T-helper 2 cell (primary cell): ENCODE measurements at regions not wholly inside any gene's neighbourhood (a gene's known extent, or its start where the extent isn't known, plus 50 kb on each side); places are given as distances from the start of the nearest gene placed in this dataset.
"Not testable (repeated sequence)": the region's sequence is repeated elsewhere in the genome, so short reads cannot be mapped to it uniquely, and the experiment has no call there.

Experiments used
- DNase-seq, 5 experiments: peaks; one replicate each; pipeline versions ENCODE4 v3.0.0 to v3.0.0-alpha.2; 2012 to 2022

DNA sequence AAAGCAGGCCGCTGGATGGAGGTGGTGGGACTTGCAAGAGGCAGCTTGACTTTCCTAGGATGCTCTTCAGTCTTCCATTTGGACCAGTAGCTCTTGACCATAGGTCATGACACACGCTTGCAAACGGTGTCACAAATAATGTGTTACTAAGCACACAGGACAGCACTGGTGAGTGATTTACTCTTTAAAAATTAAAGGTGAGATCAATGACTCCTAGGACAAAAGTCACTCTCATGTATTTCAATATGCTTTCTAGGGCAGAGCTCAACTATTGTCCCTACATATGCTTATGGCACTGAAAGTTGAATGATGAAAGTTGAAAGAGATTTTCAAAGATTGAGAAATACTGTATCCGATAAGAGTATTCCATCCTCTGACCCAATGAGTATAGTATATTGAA, 496.7 kb downstream of the EBF1 start:
- no peak for DNase-seq

DNA sequence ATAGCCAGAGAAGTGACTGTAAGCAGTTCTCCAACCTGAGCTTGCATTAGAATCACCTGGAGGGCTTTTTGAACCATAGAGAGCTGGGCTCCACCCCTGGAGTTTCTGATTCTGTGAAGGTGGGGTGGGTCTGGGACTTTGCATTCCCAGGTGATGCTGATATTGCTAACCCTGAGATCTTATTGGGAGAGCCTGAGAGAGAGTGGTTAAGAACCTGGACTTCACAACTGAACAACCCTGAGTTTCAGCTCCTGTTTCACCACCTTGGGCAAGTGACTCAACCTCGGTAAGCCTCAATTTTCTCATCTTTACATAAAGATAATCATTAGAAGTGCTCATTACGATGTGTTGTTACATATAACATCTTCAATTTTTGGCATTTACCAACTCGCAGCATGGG, 498.6 kb downstream of the EBF1 start:
- DNase-seq, result no peak

DNA sequence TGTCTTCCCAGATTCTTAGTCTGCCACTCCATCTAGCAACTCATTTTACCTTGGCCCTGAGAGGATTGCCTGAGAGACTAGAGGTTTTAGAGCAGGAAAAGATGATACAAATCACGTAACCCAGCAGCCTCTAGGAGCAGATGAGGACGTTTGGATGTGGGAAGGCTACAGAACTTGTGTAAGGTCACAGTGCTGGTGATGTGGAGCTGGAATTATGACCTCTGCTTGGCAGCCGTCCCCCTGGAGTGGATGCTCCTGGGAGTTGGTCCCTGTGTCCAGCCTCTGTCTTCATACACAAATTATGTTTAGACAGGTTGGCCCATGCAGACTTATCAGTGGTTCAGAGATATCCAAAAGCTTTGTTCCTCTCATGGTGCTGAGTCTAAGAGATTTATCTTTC, 499.0 kb downstream of the EBF1 start:
- DNase-seq, result no peak

DNA sequence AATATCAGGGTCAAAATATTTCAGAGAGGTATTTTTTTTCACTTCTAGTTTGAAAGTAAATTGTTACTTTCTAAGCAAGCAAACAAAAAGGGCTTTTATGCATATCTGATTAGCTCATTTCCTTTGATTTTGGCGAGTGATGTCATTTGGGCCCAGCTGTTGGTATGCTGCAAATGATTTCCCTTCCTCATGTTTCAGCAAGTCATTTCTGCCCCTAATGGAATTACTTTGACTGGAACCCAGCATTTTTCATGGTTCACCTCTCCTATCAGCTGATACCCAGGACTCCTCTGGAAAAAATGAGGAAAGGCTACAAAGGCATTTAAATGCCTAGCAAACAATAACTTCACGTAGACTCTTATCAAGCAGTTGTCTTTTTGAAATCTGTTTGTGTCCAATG, 500.6 kb downstream of the EBF1 start:
- no peak for DNase-seq

DNA sequence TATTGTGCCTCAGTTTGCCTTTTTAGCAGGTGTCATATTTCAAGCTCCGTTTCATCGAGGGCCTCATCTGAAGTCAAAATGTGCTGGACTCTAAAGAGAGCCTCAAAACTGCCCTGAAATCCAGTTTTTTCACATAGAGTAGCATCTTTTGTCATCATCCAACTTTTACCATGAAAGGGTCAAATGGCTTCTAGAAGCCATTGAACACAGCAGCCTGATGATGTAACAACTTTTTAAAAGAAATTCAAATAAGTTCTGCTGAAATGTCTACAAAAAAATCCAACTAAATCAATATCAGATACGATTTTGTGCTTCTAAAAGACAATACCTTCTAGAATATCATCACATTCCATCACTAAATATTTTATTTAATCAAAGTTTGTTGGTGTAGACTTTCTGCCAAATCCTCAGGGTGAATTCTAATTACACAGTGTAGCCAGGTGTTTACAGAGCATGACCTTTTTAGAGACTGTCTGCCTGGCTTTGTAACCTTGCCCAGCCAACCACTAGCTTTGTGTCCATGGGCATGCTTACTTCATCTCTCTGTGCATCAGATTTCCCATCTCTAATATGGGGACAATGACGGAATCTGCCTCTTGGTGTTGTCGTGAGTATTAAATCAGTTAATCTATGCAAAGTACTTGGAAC, 505.0 kb downstream of the EBF1 start:
- no peak for DNase-seq

DNA sequence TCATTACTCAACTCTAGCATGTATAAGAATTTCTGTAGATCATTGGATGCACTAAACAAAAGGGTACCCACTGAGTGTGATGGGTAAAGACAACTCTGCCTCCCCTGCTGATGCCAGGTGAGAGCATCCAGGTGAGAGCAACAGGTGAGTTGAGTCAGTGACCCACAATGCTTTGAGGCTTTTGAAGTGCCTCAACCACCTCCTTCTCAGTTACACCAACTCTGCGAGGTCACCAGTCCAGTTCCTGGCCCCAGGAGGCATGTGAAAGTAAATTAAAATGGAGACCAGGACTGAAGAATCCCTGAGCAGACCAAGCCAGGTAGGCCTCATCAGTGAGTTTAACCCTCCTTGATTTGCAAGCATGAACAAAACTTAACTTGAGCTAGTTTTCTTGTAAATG, 505.8 kb downstream of the EBF1 start:
- no peak for DNase-seq

DNA sequence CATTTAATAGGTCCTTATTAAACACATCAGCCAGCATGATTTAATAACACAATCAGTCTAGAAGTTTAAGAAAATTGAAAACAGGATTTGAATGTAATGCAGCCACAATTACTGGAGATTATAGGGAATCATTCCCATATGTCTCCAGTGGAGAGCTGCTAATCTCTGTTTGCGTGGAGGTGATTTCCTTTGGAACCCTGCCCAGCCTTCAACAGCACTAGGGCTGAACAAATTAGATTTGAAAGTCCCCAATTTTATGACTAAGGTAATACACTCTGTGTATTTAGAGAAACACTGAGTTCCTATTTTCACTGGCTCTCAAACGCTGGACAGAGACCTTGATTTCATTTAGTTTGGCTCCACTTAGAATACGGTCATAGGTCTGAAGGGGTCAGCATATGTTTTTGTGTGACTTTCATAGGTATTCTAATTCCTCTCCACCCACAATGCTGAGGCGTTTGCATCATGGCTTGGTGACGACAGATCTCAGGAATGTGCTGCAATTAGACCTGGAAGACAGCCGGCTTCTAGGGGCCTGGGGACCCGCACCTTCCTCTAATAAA, 508.3 kb downstream of the EBF1 start:
- DNase-seq, result no peak

DNA sequence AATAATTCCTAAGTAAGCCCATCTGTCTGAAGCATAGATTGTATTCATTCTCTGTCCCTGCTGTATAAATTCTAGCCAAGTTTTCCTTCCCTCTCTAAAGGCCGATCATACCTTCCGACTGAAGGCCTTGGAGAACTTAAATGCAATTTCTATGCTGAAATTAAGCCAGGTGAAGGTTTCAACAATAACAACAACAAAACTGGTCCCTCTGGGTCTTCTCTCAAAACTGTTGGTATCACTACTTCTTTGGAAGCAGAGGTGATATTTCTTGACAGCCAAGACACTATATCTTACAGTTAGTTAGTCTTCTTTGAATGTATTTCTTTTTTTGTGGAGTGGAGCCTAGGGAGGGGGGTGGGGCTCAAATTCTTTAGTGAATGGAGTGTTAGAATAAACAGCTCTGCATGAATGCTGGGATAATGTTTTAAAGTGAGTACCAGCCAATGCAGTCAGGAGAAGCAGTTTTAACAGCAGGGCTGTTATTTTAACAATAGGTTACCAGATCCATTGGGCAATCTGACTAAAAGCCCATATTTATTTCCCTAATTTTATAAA, 508.9 kb downstream of the EBF1 start:
- DNase-seq, result no peak

DNA sequence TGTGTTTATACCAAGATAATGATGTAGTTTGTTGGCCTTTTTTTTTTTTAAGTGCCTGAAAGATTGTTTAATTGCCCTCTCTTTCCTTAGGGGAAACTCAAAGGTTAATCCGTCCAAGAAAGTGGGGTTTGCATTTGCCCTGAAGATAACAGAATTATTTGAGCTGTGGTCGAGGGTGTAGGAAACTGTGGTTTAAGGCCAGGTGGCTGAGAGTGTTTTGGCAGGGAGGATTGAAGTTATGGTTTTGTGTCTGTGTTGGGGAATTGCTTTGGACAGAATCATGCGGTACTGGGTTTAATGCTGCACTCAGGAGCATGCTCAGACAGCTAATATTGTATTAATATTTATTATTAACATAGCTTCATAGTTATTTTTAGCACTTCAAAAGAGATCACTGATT, 509.8 kb downstream of the EBF1 start:
- no peak for DNase-seq

DNA sequence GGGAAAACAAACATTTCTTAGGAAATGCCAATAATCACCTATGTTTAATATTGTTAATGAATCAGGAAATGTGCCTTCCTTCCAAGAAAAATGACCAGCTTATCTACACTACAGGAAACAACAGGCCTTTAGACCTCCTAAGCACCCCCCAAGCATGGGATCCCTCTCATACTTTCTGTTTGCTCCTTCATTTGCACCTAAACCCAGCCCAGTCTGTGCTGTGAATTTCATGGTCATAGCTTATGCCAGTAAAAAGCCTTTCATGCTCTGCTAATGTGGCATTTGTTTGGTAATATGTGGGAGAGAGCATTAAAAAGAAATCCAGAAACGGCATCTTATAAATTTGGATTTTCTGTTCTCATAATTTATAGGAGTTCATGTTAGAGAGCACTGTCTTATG, 511.1 kb downstream of the EBF1 start:
- DNase-seq, result no peak

DNA sequence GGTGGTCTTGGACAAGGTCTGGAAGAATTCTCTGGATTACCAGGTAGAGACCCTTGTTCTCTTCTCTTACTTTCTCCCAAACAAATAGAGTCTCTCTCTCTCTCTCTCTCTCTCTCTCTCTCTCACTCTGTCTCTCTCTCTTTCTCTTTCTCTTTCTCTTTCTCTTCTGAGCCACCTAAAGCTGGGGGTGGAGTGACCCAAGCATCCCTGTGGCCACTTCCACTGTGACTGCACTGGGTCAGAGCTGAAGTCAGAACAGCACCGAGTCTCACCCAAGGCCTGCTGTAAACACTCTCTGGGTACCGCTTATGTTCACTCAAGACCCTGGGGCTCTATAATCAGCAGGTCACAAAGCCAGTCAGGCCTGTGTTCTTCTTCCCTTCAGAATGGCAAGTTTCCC, 513.7 kb downstream of the EBF1 start:
- no peak for DNase-seq

DNA sequence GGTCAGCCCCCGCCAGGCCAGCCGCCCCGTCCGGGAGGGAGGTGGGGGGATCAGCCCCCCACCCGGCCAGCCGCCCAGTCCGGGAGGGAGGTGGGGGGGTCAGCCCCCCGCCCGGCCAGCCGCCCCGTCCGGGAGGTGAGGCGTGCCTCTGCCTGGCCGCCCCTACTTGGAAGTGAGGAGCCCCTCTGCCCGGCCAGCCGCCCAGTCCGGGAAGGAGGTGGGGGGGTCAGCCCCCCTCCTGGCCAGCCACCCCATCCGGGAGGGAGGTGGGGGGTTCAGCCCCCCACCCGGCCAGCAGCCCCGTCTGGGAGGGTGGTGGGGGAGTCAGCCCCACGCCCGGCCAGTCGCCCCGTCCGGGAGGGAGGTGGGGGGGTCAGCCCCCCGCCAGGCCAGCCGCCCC, 517.0 kb downstream of the EBF1 start:
- not testable (repeated sequence) for DNase-seq

DNA sequence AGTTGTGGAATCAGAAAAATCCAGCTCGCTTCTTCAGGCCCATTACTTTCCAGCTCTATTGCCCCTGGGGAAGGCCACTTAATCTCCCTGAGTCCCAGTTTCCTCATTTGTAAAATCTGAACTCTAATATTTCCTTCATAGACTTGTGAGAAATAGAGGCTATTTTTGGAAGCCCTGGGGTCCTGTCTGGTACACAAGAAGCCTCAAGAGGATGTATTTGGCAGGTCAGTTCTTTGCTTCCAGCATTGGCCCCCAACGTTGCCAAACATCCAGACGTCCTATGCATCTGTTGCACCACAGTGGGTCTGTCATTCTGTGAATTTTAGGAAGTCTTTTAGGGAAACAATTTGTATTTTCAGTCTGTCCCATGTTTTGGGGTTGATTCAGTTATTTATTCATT, 525.9 kb downstream of the EBF1 start:
- no peak for DNase-seq

DNA sequence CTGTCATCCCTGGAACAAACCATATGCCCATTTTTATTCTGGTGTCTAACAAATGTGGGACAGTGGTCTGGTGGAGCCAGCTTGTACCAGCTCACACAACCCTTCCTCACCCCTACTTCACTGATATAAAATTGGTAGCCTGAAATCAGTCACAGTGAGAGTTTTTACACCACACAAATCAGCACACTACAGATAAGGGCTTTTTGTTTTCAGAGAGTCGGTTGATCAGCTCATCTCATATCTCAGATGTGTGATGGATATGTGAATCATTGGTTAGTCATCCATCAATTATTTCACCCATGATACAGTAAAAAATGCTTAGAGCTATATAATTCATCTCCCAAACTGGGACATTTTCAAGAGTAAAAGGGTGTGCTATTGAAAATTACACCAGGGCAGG, 529.2 kb downstream of the EBF1 start:
- DNase-seq, result no peak

DNA sequence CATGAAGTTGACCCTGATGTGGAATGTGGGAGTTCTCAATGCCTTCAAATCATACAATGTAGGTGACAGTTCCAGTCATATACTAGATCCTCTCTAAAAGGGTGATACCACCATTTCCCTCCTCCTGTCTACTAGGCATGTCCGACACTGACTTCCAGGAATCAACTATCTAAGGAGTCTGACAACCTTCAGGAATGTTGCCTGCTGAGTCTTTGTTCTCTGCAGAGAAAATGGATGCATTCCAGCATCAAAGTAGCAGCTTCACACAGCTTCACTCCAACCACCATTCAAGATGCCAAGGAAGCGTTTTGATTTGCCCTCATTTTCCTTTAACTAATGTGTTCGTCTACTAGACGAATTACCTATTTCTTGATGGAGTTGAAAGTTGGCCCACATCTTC, 530.2 kb downstream of the EBF1 start:
- DNase-seq, result no peak

DNA sequence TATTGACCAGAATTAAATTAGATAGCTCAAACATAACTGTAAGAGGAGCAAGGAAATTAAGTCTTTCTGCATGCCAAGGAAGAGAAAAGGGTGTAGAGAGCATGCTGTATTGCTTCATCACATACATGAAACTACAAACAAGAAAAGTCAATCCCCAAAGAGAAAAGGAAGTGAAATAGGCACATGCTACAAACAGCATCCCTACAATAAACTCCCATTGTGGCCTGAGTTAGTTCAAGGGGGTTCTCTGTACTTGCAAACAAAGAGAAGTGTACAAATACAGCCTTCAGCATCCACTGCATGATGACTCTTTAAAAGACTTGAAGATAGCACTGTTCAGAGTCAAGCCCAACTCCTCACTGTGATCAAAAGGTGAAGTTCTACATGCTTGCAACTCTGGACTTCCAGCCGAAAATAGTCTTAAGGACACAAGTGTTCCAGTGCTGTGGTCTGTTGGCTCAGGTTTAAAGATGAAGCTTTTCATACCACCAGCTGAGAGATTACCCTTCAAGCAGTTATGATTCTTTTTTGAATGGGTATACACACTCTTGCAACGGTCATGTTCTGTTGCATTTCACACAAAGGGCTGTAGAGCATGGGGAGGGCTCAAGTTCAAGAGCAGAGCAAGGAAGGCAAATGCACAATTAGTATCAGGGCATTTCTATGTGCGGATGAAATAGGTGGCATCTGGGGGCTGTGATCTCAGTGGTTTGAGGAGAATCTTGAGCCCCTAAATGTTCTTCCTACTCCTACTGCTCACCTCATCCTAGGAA, 534.5 kb downstream of the EBF1 start:
- no peak for DNase-seq

DNA sequence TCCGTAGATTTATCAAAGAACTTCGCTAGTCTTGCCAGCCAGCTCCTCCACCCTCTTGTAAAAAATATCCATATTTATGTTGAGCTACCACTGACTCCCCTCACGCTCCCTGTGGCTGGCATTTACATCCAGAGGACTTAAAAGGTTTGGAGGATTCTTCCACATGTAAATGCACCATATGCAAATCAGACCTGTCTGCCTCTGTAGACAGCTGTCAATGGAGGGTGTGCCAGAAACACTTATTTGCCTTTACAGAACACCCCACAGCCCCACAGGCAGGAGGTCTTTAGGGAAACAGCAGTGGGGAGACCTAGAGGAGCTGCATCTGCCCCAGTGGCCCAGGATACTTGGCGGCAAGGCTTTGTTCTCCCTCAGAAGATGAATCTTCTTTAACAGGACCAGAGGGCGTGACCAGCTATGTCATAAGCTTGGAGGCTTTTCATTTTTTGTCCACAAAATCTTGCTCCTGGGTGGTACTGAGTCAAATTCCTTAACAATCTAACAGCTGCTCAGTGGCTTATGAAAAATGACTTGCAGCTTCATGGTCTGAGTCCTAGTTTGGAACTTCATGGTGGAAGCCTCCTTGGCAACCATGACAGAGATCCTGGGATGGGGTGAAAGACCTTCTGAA, 535.8 kb downstream of the EBF1 start:
- DNase-seq, result no peak

DNA sequence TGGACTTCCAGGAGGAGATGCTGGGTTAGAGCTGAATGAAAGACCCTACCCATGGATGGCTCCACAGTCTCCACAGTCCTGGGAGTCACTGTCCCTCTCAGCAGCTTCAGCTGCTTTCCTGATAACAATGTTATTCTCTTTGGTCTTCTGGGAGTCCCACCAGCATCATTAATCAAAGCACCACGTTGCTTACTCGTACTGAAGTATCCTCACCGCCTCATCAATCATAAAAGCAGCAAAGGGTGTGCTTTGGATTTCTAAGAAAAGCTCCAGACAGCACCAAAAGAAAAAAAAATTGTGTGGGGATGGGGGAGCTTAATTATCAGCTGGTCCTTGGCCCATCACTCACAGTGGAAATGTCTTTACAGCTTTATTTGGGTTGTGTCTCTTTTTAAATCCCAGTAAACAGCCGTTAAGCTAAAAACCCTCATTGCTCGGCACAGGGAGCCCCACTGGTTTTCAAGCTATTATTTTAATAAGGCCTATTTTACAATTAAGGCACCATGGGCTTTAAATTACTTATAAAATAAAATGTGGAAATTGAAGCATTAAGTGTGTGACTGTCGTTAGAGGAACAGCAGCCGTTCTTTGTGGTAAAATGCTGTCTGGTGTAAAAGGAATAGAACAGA, 538.0 kb downstream of the EBF1 start:
- no peak for DNase-seq

DNA sequence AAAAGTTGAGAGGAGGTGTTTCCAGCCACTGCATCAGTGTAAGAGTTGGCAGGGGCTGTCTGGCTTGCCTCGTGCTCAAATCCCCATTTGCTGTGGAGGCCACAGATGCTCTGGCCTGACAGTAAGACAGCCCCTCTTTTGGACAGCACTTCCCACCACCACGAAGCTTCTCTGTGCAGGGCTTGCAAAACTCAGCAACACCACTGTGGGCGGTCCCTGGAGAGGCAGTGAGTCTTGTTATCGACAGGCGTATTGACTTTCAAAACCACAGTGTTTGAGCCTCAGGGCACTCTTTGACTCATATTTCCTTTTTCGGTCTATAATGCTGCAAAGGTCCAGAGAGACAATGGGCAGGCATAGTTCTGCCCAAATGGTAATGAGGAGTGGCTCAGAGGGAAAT, 539.5 kb downstream of the EBF1 start:
- peak in 1 of 5 experiments; percentile 4 for DNase-seq

DNA sequence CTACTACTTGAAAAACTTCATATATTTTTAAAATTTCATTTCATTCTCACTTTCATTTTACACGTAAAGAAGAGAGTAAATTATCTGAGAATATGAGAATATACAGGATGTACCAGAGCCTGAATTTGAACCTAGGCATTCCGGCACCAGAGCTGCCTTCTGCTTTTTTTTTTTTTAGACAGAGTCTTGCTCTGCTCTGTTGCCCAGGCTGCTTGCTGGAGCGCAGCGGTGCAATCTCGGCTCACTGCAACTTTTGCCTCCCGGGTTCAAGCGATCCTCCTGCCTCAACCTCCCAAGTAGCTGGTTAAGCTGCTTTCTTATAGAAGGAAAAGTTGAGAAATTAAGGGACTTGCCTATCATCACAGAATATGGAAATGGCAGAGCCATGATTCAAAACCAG, 540.1 kb downstream of the EBF1 start:
- no peak for DNase-seq

DNA sequence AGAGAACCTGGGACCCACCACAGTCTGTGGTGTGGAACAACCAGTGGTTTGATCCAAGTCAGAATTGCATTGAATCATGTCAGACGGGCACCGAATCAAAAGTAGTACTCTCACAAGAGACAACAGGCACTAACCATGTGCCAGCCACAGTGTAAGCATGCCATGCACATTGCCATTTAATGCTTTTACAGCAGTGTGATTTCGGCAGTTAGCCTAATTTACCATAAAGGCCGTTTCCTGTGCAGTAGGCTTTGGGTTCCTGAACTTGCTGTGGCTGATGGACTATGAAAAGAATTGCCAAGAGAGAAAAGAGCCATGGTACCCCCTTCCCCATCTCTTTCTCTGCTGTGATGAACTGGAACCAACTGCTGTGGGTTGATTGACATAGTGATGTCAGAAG, 540.6 kb downstream of the EBF1 start:
- no peak for DNase-seq

DNA sequence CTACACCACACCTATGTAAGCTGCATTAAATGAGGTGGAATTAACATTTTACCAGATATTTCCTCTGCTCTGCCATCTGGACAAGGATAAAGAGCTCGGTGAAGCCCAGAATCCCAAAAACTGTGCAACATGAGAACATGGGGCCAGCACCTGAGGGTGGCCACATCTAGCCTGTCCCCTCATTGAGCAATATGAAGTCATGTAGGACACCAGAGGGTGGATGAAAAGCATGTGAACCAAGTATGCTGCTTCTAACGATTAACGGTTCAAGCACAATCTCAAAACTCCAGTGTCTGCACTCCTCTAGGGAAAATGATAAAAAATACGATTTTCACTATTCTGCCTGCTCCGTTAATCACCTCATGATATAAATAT, 545.8 kb downstream of the EBF1 start:
- DNase-seq, result no peak
